Transverse colon (tissue), 4 donors: ENCODE measurements at regions not wholly inside any gene's neighbourhood (a gene's known extent, or its start where the extent isn't known, plus 50 kb on each side); places are given as distances from the start of the nearest gene placed in this dataset.

Experiments
- CTCF ChIP-seq, 5 experiments: fragments of 200-600 bp in 3 of 5; fragments of 450-650 bp in 2 of 5; sonication (generic) in 3 of 5; IDR thresholded peaks; 1 replicate in 2 of 5; 2 replicates in 3 of 5; pipeline ENCODE4 v1.5.1; 2016 to 2017; ENCODE audit warnings: antibody characterized with exemption in 5 of 5, inconsistent platforms in 3 of 5, mild to moderate bottlenecking in 2 of 5, moderate library complexity in 1 of 5
- EP300 ChIP-seq: sonication (generic); formaldehyde crosslinking; IDR thresholded peaks from one replicate; pipeline ENCODE4 v1.6.1; 2017; ENCODE audit warnings: antibody characterized with exemption, low read depth
- POLR2A ChIP-seq: fragments of 450-650 bp; IDR thresholded peaks from one replicate; pipeline ENCODE4 v1.6.1; 2016; ENCODE audit warnings: antibody characterized with exemption, mild to moderate bottlenecking, moderate library complexity
- POLR2AphosphoS5 ChIP-seq, 3 donors: sonication (generic); formaldehyde crosslinking; IDR thresholded peaks; one replicate each; pipeline ENCODE4 v1.6.1; 2016; ENCODE audit warnings: antibody characterized with exemption in 3 of 3

- TF ChIP-seq EP300 = no peak
- no peak for TF ChIP-seq CTCF (IDR thresholded peaks at IDR 0.05)
- no peak for TF ChIP-seq POLR2A
- TF ChIP-seq POLR2AphosphoS5 (IDR thresholded peaks at IDR 0.05) = no peak
These were observed 503.9 kb downstream of the SMARCA1 start for GRCh38 chrX:129019412-129019811.
